ENCODE measurements at regions not wholly inside any gene's neighbourhood (a gene's known extent, or its start where the extent isn't known, plus 50 kb on each side); places are given as distances from the start of the nearest gene placed in this dataset.
"Not testable (repeated sequence)": the region's sequence is repeated elsewhere in the genome, so short reads cannot be mapped to it uniquely, and the experiment has no call there.

GRCh38 chr7:16944936-16945335 is 63.2 kb upstream of the AGR3 start:
- no peaks in the 10 kb centered on the region for H3K79me2 ChIP-seq (ENCODE audit: control insufficient read depth, insufficient read depth, low read length)
- no peaks in the 10 kb centered on the region for H4K20me1 ChIP-seq (ENCODE audit: control insufficient read depth, insufficient read depth, low read length, poor library complexity, severe bottlenecking)
- H3K27ac ChIP-seq (ENCODE audit: low read length in 2 of 2): no peak overlapping the region
- H3K4me1 ChIP-seq (ENCODE audit: control insufficient read depth in 2 of 2, insufficient read depth in 2 of 2, low read length in 2 of 2): no peaks in the 10 kb centered on the region
- ATAC-seq (ENCODE audit: low read depth) (no peak), DNase-seq (no peak)
- H2AFZ ChIP-seq (ENCODE audit: insufficient read depth, low read depth, low read length, poor library complexity, severe bottlenecking): no peak overlapping the region
- CTCF ChIA-PET: no interaction called here
- H3K9me3 Mint-ChIP-seq (ENCODE audit: insufficient read depth): peaks cover 8% of the 10 kb centered on the region
- H3K4me3 Mint-ChIP-seq: no peak overlapping the region
- no peaks in the 10 kb centered on the region for H3K36me3 ChIP-seq (replicated peaks in 1 of 2; ENCODE audit: control extremely low read depth in 1 of 2, control insufficient read depth in 1 of 2, extremely low read depth in 1 of 2, insufficient read depth in 2 of 2, low read length in 1 of 2)
- no peaks in the 10 kb centered on the region for H3K4me1 Mint-ChIP-seq
- H3K27me3 Mint-ChIP-seq: no peaks in the 10 kb centered on the region
- POLR2A ChIA-PET: no interaction called here
- no peaks in the 10 kb centered on the region for H3K27me3 ChIP-seq (replicated peaks in 1 of 4; ENCODE audit: control extremely low read depth in 1 of 4, control insufficient read depth in 3 of 4, insufficient read depth in 4 of 4, low read length in 3 of 4)
- intact Hi-C loops (cut with micrococcal nuclease): no loop called here
- no CpG with 5 or more reads among the region's 1 CpG for WGBS (ENCODE audit: insufficient coverage)
- H3K4me3 ChIP-seq (ENCODE audit: control extremely low read depth in 1 of 5, extremely low read depth in 1 of 5, insufficient read depth in 1 of 5, low read depth in 2 of 5, low read length in 4 of 5): no peak overlapping the region
- no peak for TF ChIP-seq CTCF (IDR thresholded peaks at IDR 0.05)
- no peak for TF ChIP-seq EZH2 (IDR thresholded peaks at IDR 0.05; ENCODE audit: borderline replicate concordance, insufficient read depth, low read depth, low read length, poor library complexity, severe bottlenecking)
- no peak overlapping the region for H3K27ac Mint-ChIP-seq
- no peak overlapping the region for H3K9ac ChIP-seq (ENCODE audit: low read length)
- peaks cover 0 to 23% (median 11%) of the 10 kb centered on the region in 3 donors for H3K9me3 ChIP-seq (ENCODE audit: control extremely low read depth in 1 of 3, control insufficient read depth in 2 of 3, insufficient read depth in 1 of 3, low read length in 2 of 3)
- no peak overlapping the region for H3K4me2 ChIP-seq (replicated peaks; ENCODE audit: low read depth, low read length, poor library complexity, severe bottlenecking)

GRCh38 chr7:16945372-16945771 is 63.6 kb upstream of the AGR3 start:
- H2AFZ ChIP-seq (ENCODE audit: insufficient read depth, low read depth, low read length, poor library complexity, severe bottlenecking): no peak overlapping the region
- Mint-ChIP-seq H3K4me3 (no peak overlapping the region), H3K27me3 (no peaks in the 10 kb centered on the region), H3K9me3 (ENCODE audit: insufficient read depth) (peaks cover 8% of the 10 kb centered on the region), H3K4me1 (no peaks in the 10 kb centered on the region), H3K27ac (no peak overlapping the region)
- intact Hi-C loops (cut with micrococcal nuclease): no loop called here
- WGBS (ENCODE audit: insufficient coverage): 100% methylated on average over 5 of the region's 5 CpGs
- no peaks in the 10 kb centered on the region for H3K36me3 ChIP-seq (replicated peaks in 1 of 2; ENCODE audit: control extremely low read depth in 1 of 2, control insufficient read depth in 1 of 2, extremely low read depth in 1 of 2, insufficient read depth in 2 of 2, low read length in 1 of 2)
- no peaks in the 10 kb centered on the region for H3K27me3 ChIP-seq (replicated peaks in 1 of 4; ENCODE audit: control extremely low read depth in 1 of 4, control insufficient read depth in 3 of 4, insufficient read depth in 4 of 4, low read length in 3 of 4)
- no peak for DNase-seq
- POLR2A ChIA-PET: no interaction called here
- no peaks in the 10 kb centered on the region for H3K4me1 ChIP-seq (ENCODE audit: control insufficient read depth in 2 of 2, insufficient read depth in 2 of 2, low read length in 2 of 2)
- ATAC-seq (ENCODE audit: low read depth): no peak
- H3K9me3 ChIP-seq (ENCODE audit: control extremely low read depth in 1 of 3, control insufficient read depth in 2 of 3, insufficient read depth in 1 of 3, low read length in 2 of 3): peaks cover 0 to 23% (median 11%) of the 10 kb centered on the region in 3 donors
- no peaks in the 10 kb centered on the region for H4K20me1 ChIP-seq (ENCODE audit: control insufficient read depth, insufficient read depth, low read length, poor library complexity, severe bottlenecking)
- TF ChIP-seq EZH2 (IDR thresholded peaks at IDR 0.05; ENCODE audit: borderline replicate concordance, insufficient read depth, low read depth, low read length, poor library complexity, severe bottlenecking): no peak
- no peak for TF ChIP-seq CTCF (IDR thresholded peaks at IDR 0.05)
- no peaks in the 10 kb centered on the region for H3K79me2 ChIP-seq (ENCODE audit: control insufficient read depth, insufficient read depth, low read length)
- CTCF ChIA-PET: no interaction called here
- H3K9ac ChIP-seq (ENCODE audit: low read length): no peak overlapping the region
- no peak overlapping the region for H3K27ac ChIP-seq (ENCODE audit: low read length in 2 of 2)
- H3K4me3 ChIP-seq (ENCODE audit: control extremely low read depth in 1 of 5, extremely low read depth in 1 of 5, insufficient read depth in 1 of 5, low read depth in 2 of 5, low read length in 4 of 5): no peak overlapping the region
- H3K4me2 ChIP-seq (replicated peaks; ENCODE audit: low read depth, low read length, poor library complexity, severe bottlenecking): no peak overlapping the region

GRCh38 chr7:16948110-16948509 is 66.3 kb upstream of the AGR3 start:
- 86% methylated on average over 2 of the region's 4 CpGs for WGBS (ENCODE audit: insufficient coverage)
- CTCF ChIA-PET, H3K4me3 Mint-ChIP-seq: not testable (repeated sequence)

More at GRCh38 chr7:16948110-16948509, 66.3 kb upstream of the AGR3 start:
- H4K20me1 ChIP-seq (ENCODE audit: control insufficient read depth, insufficient read depth, low read length, poor library complexity, severe bottlenecking); H3K4me1 Mint-ChIP-seq; H3K36me3 ChIP-seq (replicated peaks in 1 of 2; ENCODE audit: control extremely low read depth in 1 of 2, control insufficient read depth in 1 of 2, extremely low read depth in 1 of 2, insufficient read depth in 2 of 2, low read length in 1 of 2); H3K4me1 ChIP-seq (ENCODE audit: control insufficient read depth in 2 of 2, insufficient read depth in 2 of 2, low read length in 2 of 2); H3K79me2 ChIP-seq (ENCODE audit: control insufficient read depth, insufficient read depth, low read length); ATAC-seq (ENCODE audit: low read depth); H2AFZ ChIP-seq (ENCODE audit: insufficient read depth, low read depth, low read length, poor library complexity, severe bottlenecking); H3K9ac ChIP-seq (ENCODE audit: low read length); intact Hi-C loops (cut with micrococcal nuclease); H3K27ac Mint-ChIP-seq; H3K4me3 ChIP-seq (ENCODE audit: control extremely low read depth in 1 of 5, extremely low read depth in 1 of 5, insufficient read depth in 1 of 5, low read depth in 2 of 5, low read length in 4 of 5); DNase-seq; H3K27ac ChIP-seq (ENCODE audit: low read length in 2 of 2); H3K27me3 Mint-ChIP-seq; H3K27me3 ChIP-seq (replicated peaks in 1 of 4; ENCODE audit: control extremely low read depth in 1 of 4, control insufficient read depth in 3 of 4, insufficient read depth in 4 of 4, low read length in 3 of 4); POLR2A ChIA-PET; H3K9me3 Mint-ChIP-seq (ENCODE audit: insufficient read depth); H3K4me2 ChIP-seq (replicated peaks; ENCODE audit: low read depth, low read length, poor library complexity, severe bottlenecking): not testable (repeated sequence)
- peaks cover 0 to 15% (median 11%) of the 10 kb centered on the region in 3 donors for H3K9me3 ChIP-seq (ENCODE audit: control extremely low read depth in 1 of 3, control insufficient read depth in 2 of 3, insufficient read depth in 1 of 3, low read length in 2 of 3)

Measured in B cell (primary cell).